Liver (tissue), 8 donors: ENCODE measurements at regions not wholly inside any gene's neighbourhood (a gene's known extent, or its start where the extent isn't known, plus 50 kb on each side); places are given as distances from the start of the nearest gene placed in this dataset.

ENCODE experiments used
- DNase-seq: peaks from one replicate; pipeline ENCODE4 v3.0.0-alpha.2; 2017; ENCODE audit warnings: low spot score
- H3K27ac ChIP-seq, 2 donors: one replicate each; pipeline ENCODE4 v1.7.0; 2013; ENCODE audit warnings: inconsistent platforms in 2 of 2, low read length in 2 of 2, control low read depth in 1 of 2, low read depth in 1 of 2, mild to moderate bottlenecking in 1 of 2
- H3K27me3 ChIP-seq, 4 donors: one replicate each; pipeline versions ENCODE4 v1.6.1 to v1.7.0; 2013; ENCODE audit warnings: low read length in 3 of 4, inconsistent platforms in 1 of 4, mild to moderate bottlenecking in 1 of 4, moderate library complexity in 1 of 4; ENCODE audit not compliant: control insufficient read depth in 4 of 4, insufficient read depth in 4 of 4
- H3K36me3 ChIP-seq, 4 donors: one replicate each; pipeline versions ENCODE4 v1.6.1 to v1.7.0; 2013; ENCODE audit warnings: low read length in 3 of 4, mild to moderate bottlenecking in 3 of 4, low read depth in 1 of 4, moderate library complexity in 1 of 4; ENCODE audit not compliant: control insufficient read depth in 4 of 4, insufficient read depth in 3 of 4
- H3K4me1 ChIP-seq, 4 donors: one replicate each; pipeline versions ENCODE4 v1.6.1 to v1.7.0; 2013; ENCODE audit warnings: low read length in 3 of 4, mild to moderate bottlenecking in 3 of 4, moderate library complexity in 1 of 4; ENCODE audit not compliant: control insufficient read depth in 4 of 4, insufficient read depth in 4 of 4
- H3K4me3 ChIP-seq, 3 donors: one replicate each; pipeline versions ENCODE4 v1.6.1 to v1.7.0; 2013; ENCODE audit warnings: low read length in 3 of 3, control low read depth in 1 of 3, low read depth in 1 of 3, mild to moderate bottlenecking in 1 of 3
- H3K9ac ChIP-seq, 2 donors: one replicate each; pipeline ENCODE4 v1.7.0; 2013; ENCODE audit warnings: low read length in 2 of 2, mild to moderate bottlenecking in 2 of 2, moderate library complexity in 2 of 2, control low read depth in 1 of 2, low read depth in 1 of 2
- H3K9me3 ChIP-seq, 4 donors: one replicate each; pipeline versions ENCODE4 v1.6.1 to v1.7.0; 2013; ENCODE audit warnings: low read length in 3 of 4; ENCODE audit not compliant: control insufficient read depth in 4 of 4
- EGR1 ChIP-seq, 2 donors: IDR thresholded peaks; 2 replicates each; pipeline ENCODE4 v1.6.1; 2016 to 2018; ENCODE audit warnings: antibody characterized with exemption in 2 of 2, low read depth in 2 of 2
- FOXA1 ChIP-seq: IDR thresholded peaks from 2 replicates; pipeline ENCODE4 v1.6.1; 2016; ENCODE audit warnings: antibody characterized with exemption
- FOXA2 ChIP-seq: IDR thresholded peaks from 2 replicates; pipeline ENCODE4 v1.6.1; 2016; ENCODE audit warnings: antibody characterized with exemption
- HNF4A ChIP-seq, 2 donors: conservative IDR thresholded peaks; 2 replicates each; pipeline ENCODE4 v1.6.1; 2016; ENCODE audit warnings: antibody characterized with exemption in 2 of 2, mild to moderate bottlenecking in 2 of 2
- HNF4G ChIP-seq: IDR thresholded peaks from 2 replicates; pipeline ENCODE4 v1.6.1; 2016; ENCODE audit warnings: antibody characterized with exemption
- JUND ChIP-seq, 2 donors: IDR thresholded peaks; 2 replicates each; pipeline ENCODE4 v1.6.1; 2016; ENCODE audit warnings: antibody characterized with exemption in 2 of 2
- RAD21 ChIP-seq, 2 donors: IDR thresholded peaks; 2 replicates each; pipeline ENCODE4 v1.6.1; 2016; ENCODE audit warnings: antibody characterized with exemption in 2 of 2, mild to moderate bottlenecking in 2 of 2
- RXRA ChIP-seq, 2 donors: IDR thresholded peaks; 2 replicates each; pipeline ENCODE4 v1.6.1; 2017 to 2018; ENCODE audit warnings: antibody characterized with exemption in 2 of 2, mild to moderate bottlenecking in 1 of 2
- SP1 ChIP-seq: IDR thresholded peaks from 2 replicates; pipeline ENCODE4 v1.6.1; 2018; ENCODE audit warnings: antibody characterized with exemption, mild to moderate bottlenecking
- TAF1 ChIP-seq: conservative IDR thresholded peaks from 2 replicates; pipeline ENCODE4 v1.6.1; 2016; ENCODE audit warnings: antibody characterized with exemption, mild to moderate bottlenecking
- YY1 ChIP-seq: IDR thresholded peaks from 2 replicates; pipeline ENCODE4 v1.6.1; 2016; ENCODE audit warnings: antibody characterized with exemption, mild to moderate bottlenecking
- ZBTB33 ChIP-seq: IDR thresholded peaks from 2 replicates; pipeline ENCODE4 v1.6.1; 2016; ENCODE audit warnings: antibody characterized with exemption
- WGBS: extraction: QIAGEN DNeasy Blood & Tissue Kit; methylation state at CpG from one replicate; pipeline ENCODE4 v1.1.7; 2013; 5-methylcytosine and 5-hydroxymethylcytosine counted together
- TF ChIP-seq, protein P1 (sequence below): IDR thresholded peaks from 2 replicates; pipeline ENCODE4 v1.6.1; 2016; ENCODE audit warnings: antibody characterized with exemption, mild to moderate bottlenecking
- TF ChIP-seq, protein P2 (sequence below): IDR thresholded peaks from 2 replicates; pipeline ENCODE4 v1.6.1; 2016; ENCODE audit warnings: antibody characterized with exemption
- TF ChIP-seq, protein P3 (sequence below): IDR thresholded peaks from 2 replicates; pipeline ENCODE4 v1.6.1; 2016; ENCODE audit warnings: antibody characterized with exemption
- TF ChIP-seq, protein P4 (sequence below): fragments of 150-350 bp; IDR thresholded peaks from 2 replicates; pipeline ENCODE4 v1.5.1; 2017; ENCODE audit warnings: improper control_type of control experiment, low read depth, low read length; ENCODE audit not compliant: missing input control
- donor health status: healthy.
- donor health status: healthy.
- donor health status: healthy.
- donor health status: healthy.
- donor health status: healthy.

GRCh38 chr13:112184261-112184660 lies 117.3 kb downstream of the SOX1 start:
- DNase-seq, result no peak
- no peaks in the 10 kb centered on the region for H3K36me3 ChIP-seq
- H3K9ac ChIP-seq, result no peak overlapping the region
- no peak overlapping the region for H3K27ac ChIP-seq
- no peak overlapping the region for H3K4me3 ChIP-seq
- no peaks in the 10 kb centered on the region for H3K27me3 ChIP-seq
- H3K4me1 ChIP-seq, result peaks cover 0 to 4% (median 2%) of the 10 kb centered on the region in 4 donors
- 89% methylated on average over 14 of the region's 14 CpGs for WGBS
- H3K9me3 ChIP-seq, result no peaks in the 10 kb centered on the region
- TF ChIP-seq FOXA1 (no peak), RXRA (IDR thresholded peaks at IDR 0.05) (no peak), RAD21 (IDR thresholded peaks at IDR 0.05) (no peak), JUND (IDR thresholded peaks at IDR 0.05) (no peak), TAF1 (no peak), FOXA2 (no peak), ZBTB33 (no peak), HNF4A (conservative IDR thresholded peaks at IDR 0.05) (no peak), HNF4G (no peak), SP1 (no peak), YY1 (no peak), EGR1 (IDR thresholded peaks at IDR 0.05; ENCODE audit: low read depth in 2 of 2) (no peak)
- TF ChIP-seq, protein P1, sequence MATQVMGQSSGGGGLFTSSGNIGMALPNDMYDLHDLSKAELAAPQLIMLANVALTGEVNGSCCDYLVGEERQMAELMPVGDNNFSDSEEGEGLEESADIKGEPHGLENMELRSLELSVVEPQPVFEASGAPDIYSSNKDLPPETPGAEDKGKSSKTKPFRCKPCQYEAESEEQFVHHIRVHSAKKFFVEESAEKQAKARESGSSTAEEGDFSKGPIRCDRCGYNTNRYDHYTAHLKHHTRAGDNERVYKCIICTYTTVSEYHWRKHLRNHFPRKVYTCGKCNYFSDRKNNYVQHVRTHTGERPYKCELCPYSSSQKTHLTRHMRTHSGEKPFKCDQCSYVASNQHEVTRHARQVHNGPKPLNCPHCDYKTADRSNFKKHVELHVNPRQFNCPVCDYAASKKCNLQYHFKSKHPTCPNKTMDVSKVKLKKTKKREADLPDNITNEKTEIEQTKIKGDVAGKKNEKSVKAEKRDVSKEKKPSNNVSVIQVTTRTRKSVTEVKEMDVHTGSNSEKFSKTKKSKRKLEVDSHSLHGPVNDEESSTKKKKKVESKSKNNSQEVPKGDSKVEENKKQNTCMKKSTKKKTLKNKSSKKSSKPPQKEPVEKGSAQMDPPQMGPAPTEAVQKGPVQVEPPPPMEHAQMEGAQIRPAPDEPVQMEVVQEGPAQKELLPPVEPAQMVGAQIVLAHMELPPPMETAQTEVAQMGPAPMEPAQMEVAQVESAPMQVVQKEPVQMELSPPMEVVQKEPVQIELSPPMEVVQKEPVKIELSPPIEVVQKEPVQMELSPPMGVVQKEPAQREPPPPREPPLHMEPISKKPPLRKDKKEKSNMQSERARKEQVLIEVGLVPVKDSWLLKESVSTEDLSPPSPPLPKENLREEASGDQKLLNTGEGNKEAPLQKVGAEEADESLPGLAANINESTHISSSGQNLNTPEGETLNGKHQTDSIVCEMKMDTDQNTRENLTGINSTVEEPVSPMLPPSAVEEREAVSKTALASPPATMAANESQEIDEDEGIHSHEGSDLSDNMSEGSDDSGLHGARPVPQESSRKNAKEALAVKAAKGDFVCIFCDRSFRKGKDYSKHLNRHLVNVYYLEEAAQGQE, result no peak
- TF ChIP-seq, protein P2, sequence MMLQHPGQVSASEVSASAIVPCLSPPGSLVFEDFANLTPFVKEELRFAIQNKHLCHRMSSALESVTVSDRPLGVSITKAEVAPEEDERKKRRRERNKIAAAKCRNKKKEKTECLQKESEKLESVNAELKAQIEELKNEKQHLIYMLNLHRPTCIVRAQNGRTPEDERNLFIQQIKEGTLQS, result no peak
- TF ChIP-seq, protein P3, sequence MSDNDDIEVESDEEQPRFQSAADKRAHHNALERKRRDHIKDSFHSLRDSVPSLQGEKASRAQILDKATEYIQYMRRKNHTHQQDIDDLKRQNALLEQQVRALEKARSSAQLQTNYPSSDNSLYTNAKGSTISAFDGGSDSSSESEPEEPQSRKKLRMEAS, result no peak
- TF ChIP-seq, protein P4, sequence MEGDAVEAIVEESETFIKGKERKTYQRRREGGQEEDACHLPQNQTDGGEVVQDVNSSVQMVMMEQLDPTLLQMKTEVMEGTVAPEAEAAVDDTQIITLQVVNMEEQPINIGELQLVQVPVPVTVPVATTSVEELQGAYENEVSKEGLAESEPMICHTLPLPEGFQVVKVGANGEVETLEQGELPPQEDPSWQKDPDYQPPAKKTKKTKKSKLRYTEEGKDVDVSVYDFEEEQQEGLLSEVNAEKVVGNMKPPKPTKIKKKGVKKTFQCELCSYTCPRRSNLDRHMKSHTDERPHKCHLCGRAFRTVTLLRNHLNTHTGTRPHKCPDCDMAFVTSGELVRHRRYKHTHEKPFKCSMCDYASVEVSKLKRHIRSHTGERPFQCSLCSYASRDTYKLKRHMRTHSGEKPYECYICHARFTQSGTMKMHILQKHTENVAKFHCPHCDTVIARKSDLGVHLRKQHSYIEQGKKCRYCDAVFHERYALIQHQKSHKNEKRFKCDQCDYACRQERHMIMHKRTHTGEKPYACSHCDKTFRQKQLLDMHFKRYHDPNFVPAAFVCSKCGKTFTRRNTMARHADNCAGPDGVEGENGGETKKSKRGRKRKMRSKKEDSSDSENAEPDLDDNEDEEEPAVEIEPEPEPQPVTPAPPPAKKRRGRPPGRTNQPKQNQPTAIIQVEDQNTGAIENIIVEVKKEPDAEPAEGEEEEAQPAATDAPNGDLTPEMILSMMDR, result no peak

DNA sequence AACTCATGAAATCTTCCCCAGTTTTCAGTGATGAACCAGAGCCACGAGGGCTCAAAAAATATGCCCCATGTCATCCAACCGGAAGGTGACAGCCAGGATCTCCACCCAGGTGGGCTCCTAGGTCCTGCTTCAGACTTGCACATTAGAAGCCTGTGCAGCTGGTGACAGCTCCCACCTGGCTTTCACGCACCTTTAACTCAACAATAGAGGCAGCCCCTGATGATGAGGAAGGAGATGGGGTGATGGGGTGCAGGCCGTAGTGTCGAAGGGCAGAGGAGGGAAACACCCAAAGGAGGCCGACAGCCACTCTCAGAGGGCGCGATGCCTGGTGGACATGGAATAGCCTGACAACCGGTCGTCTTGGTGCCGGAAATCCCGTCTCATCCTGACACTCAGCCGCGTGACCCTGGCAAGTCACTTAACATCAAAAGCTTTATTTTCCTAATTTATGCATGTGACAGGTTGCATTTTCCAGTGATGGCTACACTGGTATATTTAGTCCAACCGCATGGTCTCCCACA lies 118.0 kb downstream of the SOX1 start:
- Histone ChIP-seq H3K27ac (no peak overlapping the region), H3K4me1 (peaks cover 0 to 4% (median 2%) of the 10 kb centered on the region in 4 donors), H3K9ac (no peak overlapping the region), H3K4me3 (no peak overlapping the region), H3K36me3 (no peaks in the 10 kb centered on the region), H3K27me3 (no peaks in the 10 kb centered on the region), H3K9me3 (no peaks in the 10 kb centered on the region)
- no peak for DNase-seq
- no peak for TF ChIP-seq RAD21 (IDR thresholded peaks at IDR 0.05)
- TF ChIP-seq, protein P1, result no peak
- 95% methylated on average over 15 of the region's 15 CpGs for WGBS
